Ovary (tissue), 3 donors: ENCODE measurements at regions not wholly inside any gene's neighbourhood (a gene's known extent, or its start where the extent isn't known, plus 50 kb on each side); places are given as distances from the start of the nearest gene placed in this dataset.

Experiments
- POLR2A ChIP-seq: fragments of 450-650 bp; IDR thresholded peaks from one replicate; pipeline ENCODE4 v1.6.1; 2017; ENCODE audit warnings: antibody characterized with exemption, mild to moderate bottlenecking, moderate library complexity
- TF ChIP-seq, protein P1 (sequence below), 3 donors: fragments of 450-650 bp in 2 of 3; fragments of 200-600 bp in 1 of 3; IDR thresholded peaks; one replicate each; pipeline versions ENCODE4 v1.5.1 to v1.8.0; 2016 to 2022; ENCODE audit warnings: antibody characterized with exemption in 3 of 3, mild to moderate bottlenecking in 1 of 3
- donor health status: DM: no; HTN: no; CAD: no.

DNA sequence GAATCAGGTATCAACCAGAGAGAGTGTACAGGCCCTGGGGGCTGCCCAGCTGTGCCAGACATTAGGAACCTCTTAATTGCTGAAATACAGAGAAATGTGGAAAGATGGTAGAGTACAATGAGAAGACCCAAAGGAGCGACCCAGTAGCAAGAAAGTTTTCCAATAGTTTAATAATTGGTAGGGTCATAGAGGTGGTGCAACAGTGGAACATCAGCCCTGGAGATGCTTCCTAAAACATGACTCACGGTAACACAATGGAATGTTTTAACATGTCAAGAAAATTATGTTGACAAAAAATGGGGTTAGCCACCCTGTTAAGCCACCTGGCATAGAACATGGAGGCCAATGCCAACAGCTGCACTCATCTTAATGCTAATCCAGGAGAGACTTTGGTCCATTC, 284.1 kb downstream of the ELAVL2 start:
- no peak for TF ChIP-seq POLR2A
- TF ChIP-seq, protein P1, sequence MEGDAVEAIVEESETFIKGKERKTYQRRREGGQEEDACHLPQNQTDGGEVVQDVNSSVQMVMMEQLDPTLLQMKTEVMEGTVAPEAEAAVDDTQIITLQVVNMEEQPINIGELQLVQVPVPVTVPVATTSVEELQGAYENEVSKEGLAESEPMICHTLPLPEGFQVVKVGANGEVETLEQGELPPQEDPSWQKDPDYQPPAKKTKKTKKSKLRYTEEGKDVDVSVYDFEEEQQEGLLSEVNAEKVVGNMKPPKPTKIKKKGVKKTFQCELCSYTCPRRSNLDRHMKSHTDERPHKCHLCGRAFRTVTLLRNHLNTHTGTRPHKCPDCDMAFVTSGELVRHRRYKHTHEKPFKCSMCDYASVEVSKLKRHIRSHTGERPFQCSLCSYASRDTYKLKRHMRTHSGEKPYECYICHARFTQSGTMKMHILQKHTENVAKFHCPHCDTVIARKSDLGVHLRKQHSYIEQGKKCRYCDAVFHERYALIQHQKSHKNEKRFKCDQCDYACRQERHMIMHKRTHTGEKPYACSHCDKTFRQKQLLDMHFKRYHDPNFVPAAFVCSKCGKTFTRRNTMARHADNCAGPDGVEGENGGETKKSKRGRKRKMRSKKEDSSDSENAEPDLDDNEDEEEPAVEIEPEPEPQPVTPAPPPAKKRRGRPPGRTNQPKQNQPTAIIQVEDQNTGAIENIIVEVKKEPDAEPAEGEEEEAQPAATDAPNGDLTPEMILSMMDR (IDR thresholded peaks at IDR 0.05), result no peak
